ENCODE measurements at regions not wholly inside any gene's neighbourhood (a gene's known extent, or its start where the extent isn't known, plus 50 kb on each side); places are given as distances from the start of the nearest gene placed in this dataset.

DNA sequence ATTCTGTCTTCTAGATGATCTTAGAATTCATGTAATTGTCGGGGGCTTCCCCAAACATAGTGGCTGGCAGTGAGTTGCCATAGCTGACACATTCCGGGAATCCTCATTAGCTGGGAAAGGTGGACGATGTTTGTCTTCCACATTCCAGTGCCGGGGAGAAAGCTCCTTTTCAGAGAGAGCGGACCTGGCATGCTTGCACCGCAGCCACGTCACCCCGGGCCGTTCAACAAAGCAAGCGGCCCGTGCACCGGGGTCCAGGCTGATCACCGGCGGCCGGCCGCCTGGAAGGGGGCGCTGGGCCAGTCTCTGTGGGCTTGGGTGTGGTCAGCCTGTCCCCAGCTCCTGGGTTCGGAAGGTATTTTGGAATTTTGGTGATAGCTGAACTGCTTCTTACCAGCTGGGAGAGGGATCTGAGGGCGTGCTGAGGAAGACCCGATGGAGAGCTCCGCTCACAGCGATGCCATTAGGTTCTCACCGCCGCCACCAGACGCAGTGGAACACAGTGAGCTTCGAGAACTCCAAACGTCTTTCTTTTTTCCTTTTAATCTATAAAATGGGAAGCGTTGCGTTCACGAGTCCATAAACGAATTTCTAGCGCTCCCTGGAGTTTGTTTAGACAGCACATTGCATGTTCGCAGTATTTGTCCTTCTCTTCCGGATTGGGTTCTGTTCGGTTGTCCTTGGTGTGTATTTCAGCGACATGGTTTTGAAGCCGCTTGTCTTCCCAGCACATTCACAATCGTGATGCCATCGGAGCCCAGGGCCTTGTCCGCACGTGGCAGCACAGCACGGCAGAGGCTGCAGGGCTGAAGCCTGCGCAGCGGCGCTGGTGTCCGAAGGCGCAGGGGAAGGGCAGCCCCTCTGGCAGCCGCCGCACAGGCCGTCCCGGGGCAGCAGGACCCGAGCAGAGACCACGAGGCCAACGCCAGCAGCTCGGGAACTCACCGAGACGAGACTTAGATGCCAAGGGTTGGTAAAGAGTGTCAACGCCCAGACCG, 557.6 kb downstream of the QKI start:
- H4K8ac ChIP-seq (replicated peaks; ENCODE audit: insufficient read length, low read depth, low read length): no peak overlapping the region
- H3K9ac ChIP-seq (ENCODE audit: extremely low read depth, insufficient read length, low read length): no peak overlapping the region
- Mint-ChIP-seq H3K4me1 (no peaks in the 10 kb centered on the region), H3K4me3 (no peak overlapping the region), H3K36me3 (ENCODE audit: insufficient read depth in 1 of 3, low read depth in 3 of 3) (no peaks in the 10 kb centered on the region), H3K27ac (no peak overlapping the region), H3K9me3 (peaks cover 2 to 10% of the 10 kb centered on the region in 2 experiments; a peak in 4 of 5 replicates), H3K27me3 (ENCODE audit: low read depth) (no peaks in the 10 kb centered on the region; the same call in 1 of the 2 replicates)
- no peaks in the 10 kb centered on the region for H3K79me2 ChIP-seq (ENCODE audit: insufficient read depth, low read length)
- no peaks in the 10 kb centered on the region for H3K27me3 ChIP-seq (ENCODE audit: insufficient read depth, low read length)
- peak overlapping the region; percentile 65 for H3K18ac ChIP-seq (ENCODE audit: insufficient read length, low read depth, low read length)
- no peak overlapping the region for H2BK20ac ChIP-seq (ENCODE audit: low read depth, low read length, poor library complexity, severe bottlenecking)
- no peak overlapping the region for H3K4me2 ChIP-seq (ENCODE audit: insufficient read depth, insufficient read length, low read length)
- no peak overlapping the region for H2BK12ac ChIP-seq (ENCODE audit: insufficient read length, low read depth, low read length)
- no peaks in the 10 kb centered on the region for H3K79me1 ChIP-seq (ENCODE audit: insufficient read depth, low read depth, low read length, poor library complexity, severe bottlenecking)
- no peaks in the 10 kb centered on the region for H3K4me1 ChIP-seq (ENCODE audit: insufficient read depth, low read length)
- H3K4ac ChIP-seq (ENCODE audit: low read depth, low read length): no peak overlapping the region
- no peak for DNase-seq
- no peak overlapping the region for H3K27ac ChIP-seq (ENCODE audit: insufficient read length, low read depth, low read length)
- H3K9me3 ChIP-seq (ENCODE audit: control insufficient read depth, low read depth, low read length): no peaks in the 10 kb centered on the region
- TF ChIP-seq CTCF (conservative IDR thresholded peaks at IDR 0.05): no peak
- no peaks in the 10 kb centered on the region for H4K20me1 ChIP-seq (ENCODE audit: control insufficient read depth, insufficient read depth, insufficient read length)
- H4K91ac ChIP-seq (ENCODE audit: insufficient read length, low read depth, low read length): no peak overlapping the region
- H3T11ph ChIP-seq (ENCODE audit: low read length): no peak overlapping the region
- H2BK120ac ChIP-seq (ENCODE audit: low read depth, low read length, poor library complexity, severe bottlenecking): no peak overlapping the region
- no peak overlapping the region for H3K14ac ChIP-seq (ENCODE audit: insufficient read depth, low read length)
- H3K23me2 ChIP-seq (ENCODE audit: insufficient read length, low read depth, low read length, poor library complexity, severe bottlenecking): no peaks in the 10 kb centered on the region
- H3K56ac ChIP-seq (ENCODE audit: insufficient read length, low read depth, low read length): no peak overlapping the region
- WGBS (ENCODE audit: extremely low coverage, insufficient read length, low lambda C conversion rate): no CpG with 5 or more reads among the region's 59 CpGs
- no peak overlapping the region for H4K5ac ChIP-seq (ENCODE audit: insufficient read length, low read depth, low read length)
- no peak overlapping the region for H2BK5ac ChIP-seq (ENCODE audit: insufficient read length, low read length)
- H2AK5ac ChIP-seq (ENCODE audit: insufficient read length, low read length): no peak overlapping the region
- no peak overlapping the region for H2AFZ ChIP-seq (ENCODE audit: low read length)
- H2BK15ac ChIP-seq (ENCODE audit: low read depth, low read length): no peak overlapping the region
- H3K23ac ChIP-seq (ENCODE audit: insufficient read length, low read depth, low read length): no peak overlapping the region

All from H9 (cell line).